ENCODE measurements at regions not wholly inside any gene's neighbourhood (a gene's known extent, or its start where the extent isn't known, plus 50 kb on each side); places are given as distances from the start of the nearest gene placed in this dataset.

DNA sequence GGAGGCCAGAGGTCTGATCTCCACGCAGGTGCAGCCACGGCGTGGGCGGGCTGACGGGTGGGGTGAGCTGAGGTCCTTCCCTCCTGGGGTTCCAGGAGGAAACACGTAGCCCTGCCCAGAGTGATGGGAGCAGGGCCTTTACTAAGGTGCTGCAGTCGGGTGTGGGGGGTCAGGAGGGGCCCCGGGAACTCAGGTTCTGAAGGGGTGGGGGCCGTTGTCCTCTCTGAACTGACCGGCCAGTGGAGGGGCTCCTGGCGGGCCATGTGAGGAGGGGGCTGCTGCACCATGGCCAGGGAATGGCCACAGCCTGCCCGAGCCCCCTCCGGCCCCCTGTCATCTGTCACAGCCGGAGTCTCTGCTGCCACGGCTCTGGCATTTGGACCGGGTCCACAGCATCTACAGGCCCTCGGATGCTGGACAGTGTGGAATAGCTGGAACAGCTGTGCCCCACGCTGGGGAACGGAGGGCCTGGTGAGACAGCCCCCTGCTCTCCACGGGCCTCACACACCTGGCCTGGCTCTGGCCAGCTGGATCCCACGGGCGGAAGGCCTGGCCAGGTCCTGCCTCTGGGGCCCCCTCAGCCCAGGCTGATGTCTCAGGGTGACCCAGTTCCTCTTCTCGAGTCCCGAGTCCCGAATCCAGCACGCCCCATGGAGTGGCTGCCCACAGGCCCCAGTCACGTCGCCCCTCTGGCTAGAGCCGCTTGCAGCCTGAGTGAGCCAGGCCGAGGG is 145.6 kb upstream of the GPC1 start:
- no peak for DNase-seq (ENCODE audit: extremely low spot score)
- 89% methylated on average over 30 of the region's 30 CpGs for WGBS
- H3K4me1 ChIP-seq (ENCODE audit: insufficient read depth) = no peaks in the 10 kb centered on the region
- no peaks in the 10 kb centered on the region for H3K36me3 ChIP-seq (ENCODE audit: insufficient read depth)
- H3K27ac ChIP-seq (ENCODE audit: low read depth) = no peak overlapping the region
- H3K4me3 ChIP-seq (ENCODE audit: low read depth, low read length) = no peak overlapping the region

DNA sequence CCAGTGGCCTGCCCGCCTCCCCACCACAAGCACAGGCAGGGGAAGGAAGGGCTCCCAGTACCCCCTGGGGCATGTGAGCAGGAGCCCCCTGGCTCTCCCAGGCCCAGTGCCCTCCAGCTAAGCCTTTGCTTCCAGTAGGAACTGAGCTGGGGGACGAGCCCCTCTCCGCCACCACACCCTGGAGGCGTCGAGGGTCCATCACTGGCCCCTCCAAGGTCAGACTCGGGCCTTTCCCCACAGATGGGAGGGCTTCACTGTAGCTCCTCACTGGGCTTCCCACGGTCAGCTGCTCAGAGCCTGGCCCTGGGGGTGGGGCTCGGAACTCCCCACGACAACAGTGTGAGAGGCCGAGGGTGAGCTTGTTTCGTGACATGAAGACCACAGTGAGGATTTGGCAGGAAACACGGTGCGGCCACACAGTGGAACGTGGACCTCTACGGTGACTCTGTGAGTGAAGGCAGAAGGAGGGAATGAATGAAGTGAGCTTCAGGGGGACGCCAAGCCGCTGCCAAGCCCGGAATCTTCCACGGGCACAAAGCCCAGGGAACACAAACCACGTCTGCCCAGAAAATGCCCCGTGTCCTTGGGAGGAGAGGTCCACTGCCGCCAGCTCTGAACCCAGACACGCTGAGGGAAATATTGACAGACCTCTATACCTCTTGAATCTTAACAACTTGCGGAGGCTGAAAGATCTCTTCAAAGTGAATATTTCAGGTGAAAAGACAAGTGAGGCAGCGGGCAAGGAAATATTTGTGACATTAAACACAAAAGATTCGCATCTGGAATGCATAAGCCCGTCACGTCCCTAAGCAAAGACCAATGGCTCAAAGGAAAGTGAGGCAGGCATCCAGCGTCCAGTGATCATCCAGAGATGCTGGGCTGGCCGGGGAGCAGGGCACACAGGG is 144.8 kb upstream of the GPC1 start:
- Histone ChIP-seq H3K27ac (ENCODE audit: low read depth) (no peak overlapping the region), H3K4me1 (ENCODE audit: insufficient read depth) (no peaks in the 10 kb centered on the region), H3K4me3 (ENCODE audit: low read depth, low read length) (no peak overlapping the region), H3K36me3 (ENCODE audit: insufficient read depth) (no peaks in the 10 kb centered on the region)
- no peak for DNase-seq (ENCODE audit: extremely low spot score)
- 91% methylated on average over 30 of the region's 30 CpGs for WGBS

DNA sequence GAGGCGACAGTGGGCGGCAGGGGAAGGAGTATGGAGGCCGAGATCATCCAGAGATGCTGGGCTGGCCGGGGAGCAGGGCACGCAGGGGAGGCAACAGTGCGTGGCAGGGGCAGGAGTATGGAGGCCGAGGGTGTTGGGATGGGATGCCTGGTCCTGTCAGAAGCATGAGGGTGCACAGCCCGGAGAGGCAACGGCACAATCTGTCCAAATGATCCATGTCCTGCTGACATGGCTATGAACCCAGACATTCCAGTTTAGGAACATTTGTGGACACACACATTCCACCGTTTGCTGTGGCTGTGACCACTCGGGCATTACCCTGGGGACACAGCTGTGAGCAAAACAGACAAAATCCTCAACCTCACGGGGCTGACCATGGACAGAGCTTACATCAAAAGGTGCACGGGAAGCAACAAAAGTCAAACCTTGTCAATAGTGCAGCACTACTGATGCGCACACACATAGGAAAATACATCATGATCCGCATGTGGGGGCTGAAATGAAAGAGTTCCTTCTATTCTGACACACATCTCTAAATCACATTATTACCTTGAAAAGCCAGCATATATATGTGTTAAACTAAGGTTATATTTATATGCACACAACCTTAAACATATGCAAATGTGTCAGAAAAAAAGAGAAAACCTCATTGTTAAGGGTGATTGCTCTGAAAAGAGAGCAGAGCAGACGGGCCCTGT is 144.0 kb upstream of the GPC1 start:
- H3K36me3 ChIP-seq (ENCODE audit: insufficient read depth) = no peaks in the 10 kb centered on the region
- 85% methylated on average over 16 of the region's 16 CpGs for WGBS

GRCh38 chr2:240292035-240292574 is 143.4 kb upstream of the GPC1 start:
- Histone ChIP-seq H3K36me3 (ENCODE audit: insufficient read depth) (no peaks in the 10 kb centered on the region), H3K4me1 (ENCODE audit: insufficient read depth) (no peaks in the 10 kb centered on the region), H3K27ac (ENCODE audit: low read depth) (no peak overlapping the region), H3K4me3 (ENCODE audit: low read depth, low read length) (no peak overlapping the region)
- WGBS = 90% methylated on average over 8 of the region's 8 CpGs
- no peak for DNase-seq (ENCODE audit: extremely low spot score)

More for the DNA sequence above, 144.0 kb upstream of the GPC1 start:
- DNase-seq (ENCODE audit: extremely low spot score) = no peak
- Histone ChIP-seq H3K4me3 (ENCODE audit: low read depth, low read length) (no peak overlapping the region), H3K4me1 (ENCODE audit: insufficient read depth) (no peaks in the 10 kb centered on the region), H3K27ac (ENCODE audit: low read depth) (no peak overlapping the region)

GRCh38 chr2:240292619-240293525 is 142.6 kb upstream of the GPC1 start:
- no peak overlapping the region for H3K4me3 ChIP-seq (ENCODE audit: low read depth, low read length)
- 81% methylated on average over 15 of the region's 15 CpGs for WGBS
- no peak for DNase-seq (ENCODE audit: extremely low spot score)
- H3K27ac ChIP-seq (ENCODE audit: low read depth) = no peak overlapping the region
- no peaks in the 10 kb centered on the region for H3K4me1 ChIP-seq (ENCODE audit: insufficient read depth)
- no peaks in the 10 kb centered on the region for H3K36me3 ChIP-seq (ENCODE audit: insufficient read depth)

GRCh38 chr2:240293557-240294461 is 141.7 kb upstream of the GPC1 start:
- Histone ChIP-seq H3K27ac (ENCODE audit: low read depth) (no peak overlapping the region), H3K4me3 (ENCODE audit: low read depth, low read length) (no peak overlapping the region), H3K36me3 (ENCODE audit: insufficient read depth) (no peaks in the 10 kb centered on the region), H3K4me1 (ENCODE audit: insufficient read depth) (no peaks in the 10 kb centered on the region)
- DNase-seq (ENCODE audit: extremely low spot score) = no peak
- WGBS = 77% methylated on average over 24 of the region's 24 CpGs

GRCh38 chr2:240294514-240294913 is 140.9 kb upstream of the GPC1 start:
- Histone ChIP-seq H3K36me3 (ENCODE audit: insufficient read depth) (no peaks in the 10 kb centered on the region), H3K4me1 (ENCODE audit: insufficient read depth) (no peaks in the 10 kb centered on the region), H3K27ac (ENCODE audit: low read depth) (no peak overlapping the region), H3K4me3 (ENCODE audit: low read depth, low read length) (no peak overlapping the region)
- no peak for DNase-seq (ENCODE audit: extremely low spot score)
- WGBS = 87% methylated on average over 5 of the region's 5 CpGs

DNA sequence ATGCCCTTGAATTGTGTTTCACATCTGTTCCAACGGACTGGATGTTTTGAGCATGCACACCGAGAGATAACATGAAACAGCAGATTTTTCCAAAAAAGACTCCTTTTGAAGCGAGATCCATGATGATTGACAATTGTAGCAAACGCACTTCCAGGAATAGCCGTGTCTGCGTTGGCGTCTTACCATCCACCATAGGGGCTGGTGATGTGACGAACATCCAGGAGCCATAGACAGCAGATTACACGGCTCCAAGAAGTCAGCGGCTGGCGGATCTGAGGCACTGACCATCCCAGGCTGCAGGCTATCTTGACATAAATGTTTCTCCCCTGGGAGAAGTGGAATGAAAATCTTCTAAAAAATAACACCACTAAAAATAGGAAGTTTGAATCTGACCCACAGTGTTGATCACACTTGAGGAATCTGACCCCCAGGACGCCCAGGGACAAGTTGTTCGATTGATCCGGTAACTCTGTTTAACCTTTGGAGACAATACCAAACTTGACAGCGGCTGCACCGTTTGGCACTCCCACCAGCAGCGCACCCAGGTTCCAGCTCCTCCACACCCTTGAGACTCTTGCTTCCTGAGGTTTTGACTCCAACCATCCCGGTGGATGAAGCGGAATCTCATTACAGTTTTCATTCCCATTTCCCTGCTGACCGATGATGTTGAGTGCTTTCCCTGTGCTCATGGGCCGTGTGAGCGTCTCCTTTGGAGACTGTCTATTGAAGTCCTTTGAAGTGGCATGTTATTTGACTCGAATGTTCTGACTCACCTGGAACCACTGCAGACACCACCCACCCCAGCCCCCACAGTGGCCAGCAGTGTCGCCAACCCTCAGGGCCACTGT is 140.0 kb upstream of the GPC1 start:
- no peak overlapping the region for H3K27ac ChIP-seq (ENCODE audit: low read depth)
- DNase-seq (ENCODE audit: extremely low spot score) = no peak
- H3K4me3 ChIP-seq (ENCODE audit: low read depth, low read length) = no peak overlapping the region
- H3K36me3 ChIP-seq (ENCODE audit: insufficient read depth) = no peaks in the 10 kb centered on the region
- H3K4me1 ChIP-seq (ENCODE audit: insufficient read depth) = no peaks in the 10 kb centered on the region
- WGBS = 88% methylated on average over 24 of the region's 24 CpGs

GRCh38 chr2:240296104-240296406 is 139.4 kb upstream of the GPC1 start:
- no peak overlapping the region for H3K4me3 ChIP-seq (ENCODE audit: low read depth, low read length)
- no peak for DNase-seq (ENCODE audit: extremely low spot score)
- 86% methylated on average over 11 of the region's 11 CpGs for WGBS

GRCh38 chr2:240296476-240297255 is 138.8 kb upstream of the GPC1 start:
- H3K27ac ChIP-seq (ENCODE audit: low read depth) = no peak overlapping the region
- H3K36me3 ChIP-seq (ENCODE audit: insufficient read depth) = no peaks in the 10 kb centered on the region
- no peak overlapping the region for H3K4me3 ChIP-seq (ENCODE audit: low read depth, low read length)
- H3K4me1 ChIP-seq (ENCODE audit: insufficient read depth) = no peaks in the 10 kb centered on the region
- DNase-seq (ENCODE audit: extremely low spot score) = no peak
- 88% methylated on average over 16 of the region's 16 CpGs for WGBS

More at GRCh38 chr2:240296104-240296406, 139.4 kb upstream of the GPC1 start:
- no peaks in the 10 kb centered on the region for H3K36me3 ChIP-seq (ENCODE audit: insufficient read depth)
- no peaks in the 10 kb centered on the region for H3K4me1 ChIP-seq (ENCODE audit: insufficient read depth)
- H3K27ac ChIP-seq (ENCODE audit: low read depth) = no peak overlapping the region
